SK-N-SH (cell line): ENCODE measurements at regions not wholly inside any gene's neighbourhood (a gene's known extent, or its start where the extent isn't known, plus 50 kb on each side); places are given as distances from the start of the nearest gene placed in this dataset.

Experiments used
- CTCF ChIA-PET: fragments of 300-600, 350-600 bp; formaldehyde crosslinking; extraction: SDS; loops from one replicate; lab custom pipeline; 2021; lab: Yijun Ruan, JAX
- POLR2A ChIA-PET: fragments of 350-600 bp; sonication (Branson Sonifier 250); formaldehyde crosslinking; extraction: SDS; loops from one replicate; lab custom pipeline; 2020; ENCODE audit warnings: antibody characterized with exemption, inconsistent platforms; lab: Yijun Ruan, JAX
- DNase-seq: peaks from one replicate; pipeline ENCODE4 v3.0.0; 2012
- H2AFZ ChIP-seq: fragments of 200-600 bp; sonication (generic); 2 replicates; pipeline ENCODE4 v1.8.1; 2016; ENCODE audit warnings: antibody characterized with exemption, mild to moderate bottlenecking, low read depth
- H3F3A ChIP-seq: fragments of 200-600 bp; sonication (generic); replicated peaks from 2 replicates; pipeline ENCODE3; 2016; ENCODE audit warnings: antibody characterized with exemption, mild to moderate bottlenecking; ENCODE audit not compliant: insufficient read depth
- H3K27ac ChIP-seq, 2 experiments: fragments of 200-500 bp in 1 of 2; fragments of 200-600 bp in 1 of 2; sonication (Bioruptor generic) in 1 of 2; sonication (generic), shearing (Covaris generic) in 1 of 2; 2 replicates each; pipeline versions ENCODE4 v1.5.1 to v1.6.1; 2014 to 2016; ENCODE audit warnings: low read depth in 2 of 2, inconsistent platforms in 1 of 2, low read length in 1 of 2, mild to moderate bottlenecking in 1 of 2, mixed read lengths in 1 of 2
- H3K27me3 ChIP-seq: fragments of 200-600 bp; sonication (generic), shearing (Covaris generic); 2 replicates; pipeline ENCODE4 v1.6.1; 2016; ENCODE audit warnings: mixed run types; ENCODE audit not compliant: insufficient read depth
- H3K36me3 ChIP-seq, 2 experiments: fragments of 200-500 bp in 1 of 2; fragments of 200-600 bp in 1 of 2; sonication (Bioruptor generic) in 1 of 2; sonication (generic) in 1 of 2; replicated peaks in 1 of 2; 2 replicates each; pipeline versions ENCODE3 to v1.5.1; 2014 to 2016; ENCODE audit warnings: low read length in 1 of 2, mild to moderate bottlenecking in 1 of 2; ENCODE audit not compliant: insufficient read depth in 2 of 2, control insufficient read depth in 1 of 2
- H3K4me1 ChIP-seq, 2 experiments: fragments of 200-500 bp in 1 of 2; fragments of 200-600 bp in 1 of 2; sonication (Bioruptor generic) in 1 of 2; sonication (generic), shearing (Covaris generic) in 1 of 2; 2 replicates each; pipeline versions ENCODE4 v1.5.1 to v1.6.1; 2014 to 2016; ENCODE audit warnings: low read depth in 1 of 2, low read length in 1 of 2, mixed run types in 1 of 2; ENCODE audit not compliant: insufficient read depth in 2 of 2, control insufficient read depth in 1 of 2
- H3K4me2 ChIP-seq: fragments of 200-600 bp; sonication (generic), shearing (Covaris generic); 2 replicates; pipeline ENCODE4 v1.6.1; 2017; ENCODE audit warnings: mixed run types
- H3K4me3 ChIP-seq, 2 experiments: fragments of 200-500 bp in 1 of 2; fragments of 200-600 bp in 1 of 2; sonication (Bioruptor generic) in 1 of 2; sonication (generic), shearing (Covaris generic) in 1 of 2; 2 replicates each; pipeline versions ENCODE4 v1.5.1 to v1.8.1; 2014 to 2016; ENCODE audit warnings: low read depth in 2 of 2, inconsistent platforms in 1 of 2, low read length in 1 of 2, mild to moderate bottlenecking in 1 of 2, mixed read lengths in 1 of 2, moderate library complexity in 1 of 2
- H3K79me2 ChIP-seq: fragments of 200-600 bp; sonication (generic); 2 replicates; pipeline ENCODE4 v1.8.1; 2017; ENCODE audit warnings: mild to moderate bottlenecking; ENCODE audit not compliant: insufficient read depth
- H3K9ac ChIP-seq: fragments of 200-600 bp; sonication (generic); 2 replicates; pipeline ENCODE4 v1.6.1; 2017; ENCODE audit warnings: mixed run types
- H3K9me2 ChIP-seq: fragments of 200-600 bp; sonication (generic); 2 replicates; pipeline ENCODE4 v1.6.1; 2017; ENCODE audit warnings: mixed run types
- H3K9me3 ChIP-seq: fragments of 200-600 bp; sonication (generic); 2 replicates; pipeline ENCODE4 v1.6.1; 2017; ENCODE audit warnings: mixed run types, mild to moderate bottlenecking, moderate library complexity
- H4K20me1 ChIP-seq: fragments of 200-600 bp; sonication (generic); 2 replicates; pipeline ENCODE4 v1.6.1; 2017; ENCODE audit warnings: mild to moderate bottlenecking, mixed run types; ENCODE audit not compliant: insufficient read depth
- CHD2 ChIP-seq: fragments of 150-350 bp; IDR thresholded peaks from 2 replicates; pipeline ENCODE4 v1.6.1; 2018; ENCODE audit warnings: low read length; ENCODE audit not compliant: partially characterized antibody
- CTCF ChIP-seq: fragments of 200-600 bp; sonication (generic); IDR thresholded peaks from 2 replicates; pipeline ENCODE4 v1.6.1; 2017; ENCODE audit warnings: antibody characterized with exemption, mild to moderate bottlenecking, moderate library complexity
- EP300 ChIP-seq, 2 experiments: IDR thresholded peaks; 2 replicates each; pipeline versions ENCODE4 v1.4.0 to v1.6.1; 2012; ENCODE audit warnings: borderline replicate concordance in 1 of 2, low read depth in 1 of 2, low read length in 1 of 2
- FOXJ3 ChIP-seq: sonication (generic); formaldehyde crosslinking; IDR thresholded peaks from 2 replicates; pipeline ENCODE4 v1.5.1; 2020; ENCODE audit warnings: mild to moderate bottlenecking, missing genetic modification reagents
- FOXM1 ChIP-seq: IDR thresholded peaks from 2 replicates; pipeline ENCODE4 v1.4.0; 2012; ENCODE audit warnings: low read depth, mild to moderate bottlenecking
- GATA2 ChIP-seq: sonication (generic); formaldehyde crosslinking; IDR thresholded peaks from 2 replicates; pipeline ENCODE4 v1.5.0; 2020; ENCODE audit warnings: mild to moderate bottlenecking, missing genetic modification reagents
- IRF3 ChIP-seq: fragments of 150-350 bp; IDR thresholded peaks from 2 replicates; pipeline ENCODE4 v1.6.1; 2016; ENCODE audit warnings: mild to moderate bottlenecking, low read depth, low read length
- JUND ChIP-seq: IDR thresholded peaks from 2 replicates; pipeline ENCODE4 v1.4.0; 2012
- MEF2A ChIP-seq: IDR thresholded peaks from 2 replicates; pipeline ENCODE4 v1.4.0; 2012; ENCODE audit warnings: low read depth, borderline replicate concordance
- MXI1 ChIP-seq: IDR thresholded peaks from 2 replicates; pipeline ENCODE4 v1.6.1; 2012; ENCODE audit warnings: mild to moderate bottlenecking, low read depth, low read length, improper control_type of control experiment
- NFIC ChIP-seq: IDR thresholded peaks from 2 replicates; pipeline ENCODE4 v1.4.0; 2012; ENCODE audit warnings: borderline replicate concordance
- NRF1 ChIP-seq: IDR thresholded peaks from 2 replicates; pipeline ENCODE4 v1.6.1; 2012; ENCODE audit warnings: low read depth, mild to moderate bottlenecking, low read length
- POLR2AphosphoS5 ChIP-seq: IDR thresholded peaks from 2 replicates; pipeline ENCODE4 v1.6.1; 2012; ENCODE audit warnings: low read depth, low read length
- RAD21 ChIP-seq: IDR thresholded peaks from 2 replicates; pipeline ENCODE4 v1.6.1; 2012; ENCODE audit warnings: mild to moderate bottlenecking, low read length
- RCOR1 ChIP-seq: fragments of 150-350 bp; IDR thresholded peaks from 2 replicates; pipeline ENCODE4 v1.6.1; 2017; ENCODE audit warnings: antibody characterized with exemption, low read length
- RFX5 ChIP-seq: IDR thresholded peaks from 2 replicates; pipeline ENCODE4 v1.6.1; 2012; ENCODE audit warnings: mild to moderate bottlenecking, improper control_type of control experiment, low read length
- TAF1 ChIP-seq: IDR thresholded peaks from 2 replicates; pipeline ENCODE4 v1.6.1; 2012; ENCODE audit warnings: low read depth, mild to moderate bottlenecking, low read length, moderate library complexity, borderline replicate concordance
- TCF12 ChIP-seq: IDR thresholded peaks from 2 replicates; pipeline ENCODE4 v1.4.0; 2012
- YY1 ChIP-seq: IDR thresholded peaks from 2 replicates; pipeline ENCODE4 v1.4.0; 2012; ENCODE audit warnings: low read depth, mild to moderate bottlenecking
- ZBTB33 ChIP-seq: IDR thresholded peaks from 2 replicates; pipeline ENCODE4 v1.4.0; 2012; ENCODE audit warnings: low read depth, borderline replicate concordance
- WGBS: methylation state at CpG from one replicate; pipeline ENCODE4 v1.1.6; 2017; ENCODE audit warnings: low lambda C conversion rate; 5-methylcytosine and 5-hydroxymethylcytosine counted together
- TF ChIP-seq, protein P1 (sequence below): IDR thresholded peaks from 2 replicates; pipeline ENCODE4 v1.6.1; 2012; ENCODE audit warnings: mild to moderate bottlenecking, low read depth, low read length, moderate library complexity
- TF ChIP-seq, protein P2 (sequence below): IDR thresholded peaks from 2 replicates; pipeline ENCODE4; 2012

DNA sequence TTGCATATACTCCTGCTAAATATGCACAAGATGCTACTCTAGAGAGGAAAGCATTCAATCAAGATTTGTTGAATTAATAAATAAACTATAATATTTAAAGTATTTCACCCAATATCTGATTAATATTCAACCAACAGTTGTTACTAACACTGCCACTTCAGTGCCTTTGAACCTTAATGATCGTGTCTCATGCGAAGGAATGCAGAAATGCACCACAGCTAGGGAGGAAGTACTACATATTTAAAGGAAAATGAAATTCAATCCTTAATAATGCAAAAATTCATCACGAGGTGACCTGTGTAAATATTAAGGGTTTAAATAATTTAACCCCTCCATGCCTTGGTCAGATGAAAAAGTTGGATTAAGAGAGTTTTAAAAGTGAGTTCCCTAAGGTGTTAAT, 114.2 kb upstream of the DAZL start (continued):
- TF ChIP-seq CTCF (no peak), JUND (no peak), NFIC (no peak), TAF1 (no peak)

GRCh38 chr3:16720367-16720940, 115.2 kb upstream of the DAZL start:
- no peaks in the 10 kb centered on the region for H3K36me3 ChIP-seq
- no peak overlapping the region for H3K27ac ChIP-seq
- no peak overlapping the region for H2AFZ ChIP-seq
- no peak overlapping the region for H3K4me2 ChIP-seq
- ChIA-PET CTCF (interaction anchor here (1.1 kb wide), 1 partner anchor 10 kb away, joined by 3 read pairs; no protein-coding TSS in a partner anchor), POLR2A (no interaction called here)
- no peak overlapping the region for H3K4me3 ChIP-seq
- H3K9ac ChIP-seq, result no peak overlapping the region
- no peaks in the 10 kb centered on the region for H3F3A ChIP-seq
- no peaks in the 10 kb centered on the region for H3K27me3 ChIP-seq
- no peaks in the 10 kb centered on the region for H3K9me3 ChIP-seq
- WGBS, result 33% methylated on average over 3 of the region's 3 CpGs
- H3K9me2 ChIP-seq, result no peaks in the 10 kb centered on the region
- no peaks in the 10 kb centered on the region for H4K20me1 ChIP-seq
- H3K79me2 ChIP-seq, result no peaks in the 10 kb centered on the region
- no peak for DNase-seq
- TF ChIP-seq POLR2AphosphoS5 (no peak), RCOR1 (no peak), TCF12 (no peak), ZBTB33 (no peak), IRF3 (no peak), RFX5 (no peak), NRF1 (no peak), MXI1 (no peak), MEF2A (no peak), FOXJ3 (CRISPR knock-in tag) (no peak), CHD2 (no peak), JUND (no peak), EP300 (IDR thresholded peaks at IDR 0.05; ENCODE audit: borderline replicate concordance in 1 of 2, low read depth in 1 of 2, low read length in 1 of 2) (no peak), FOXM1 (no peak), GATA2 (CRISPR knock-in tag) (no peak), YY1 (no peak), RAD21 (no peak)
- TF ChIP-seq, protein P1, sequence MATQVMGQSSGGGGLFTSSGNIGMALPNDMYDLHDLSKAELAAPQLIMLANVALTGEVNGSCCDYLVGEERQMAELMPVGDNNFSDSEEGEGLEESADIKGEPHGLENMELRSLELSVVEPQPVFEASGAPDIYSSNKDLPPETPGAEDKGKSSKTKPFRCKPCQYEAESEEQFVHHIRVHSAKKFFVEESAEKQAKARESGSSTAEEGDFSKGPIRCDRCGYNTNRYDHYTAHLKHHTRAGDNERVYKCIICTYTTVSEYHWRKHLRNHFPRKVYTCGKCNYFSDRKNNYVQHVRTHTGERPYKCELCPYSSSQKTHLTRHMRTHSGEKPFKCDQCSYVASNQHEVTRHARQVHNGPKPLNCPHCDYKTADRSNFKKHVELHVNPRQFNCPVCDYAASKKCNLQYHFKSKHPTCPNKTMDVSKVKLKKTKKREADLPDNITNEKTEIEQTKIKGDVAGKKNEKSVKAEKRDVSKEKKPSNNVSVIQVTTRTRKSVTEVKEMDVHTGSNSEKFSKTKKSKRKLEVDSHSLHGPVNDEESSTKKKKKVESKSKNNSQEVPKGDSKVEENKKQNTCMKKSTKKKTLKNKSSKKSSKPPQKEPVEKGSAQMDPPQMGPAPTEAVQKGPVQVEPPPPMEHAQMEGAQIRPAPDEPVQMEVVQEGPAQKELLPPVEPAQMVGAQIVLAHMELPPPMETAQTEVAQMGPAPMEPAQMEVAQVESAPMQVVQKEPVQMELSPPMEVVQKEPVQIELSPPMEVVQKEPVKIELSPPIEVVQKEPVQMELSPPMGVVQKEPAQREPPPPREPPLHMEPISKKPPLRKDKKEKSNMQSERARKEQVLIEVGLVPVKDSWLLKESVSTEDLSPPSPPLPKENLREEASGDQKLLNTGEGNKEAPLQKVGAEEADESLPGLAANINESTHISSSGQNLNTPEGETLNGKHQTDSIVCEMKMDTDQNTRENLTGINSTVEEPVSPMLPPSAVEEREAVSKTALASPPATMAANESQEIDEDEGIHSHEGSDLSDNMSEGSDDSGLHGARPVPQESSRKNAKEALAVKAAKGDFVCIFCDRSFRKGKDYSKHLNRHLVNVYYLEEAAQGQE, result no peak
- TF ChIP-seq, protein P2, sequence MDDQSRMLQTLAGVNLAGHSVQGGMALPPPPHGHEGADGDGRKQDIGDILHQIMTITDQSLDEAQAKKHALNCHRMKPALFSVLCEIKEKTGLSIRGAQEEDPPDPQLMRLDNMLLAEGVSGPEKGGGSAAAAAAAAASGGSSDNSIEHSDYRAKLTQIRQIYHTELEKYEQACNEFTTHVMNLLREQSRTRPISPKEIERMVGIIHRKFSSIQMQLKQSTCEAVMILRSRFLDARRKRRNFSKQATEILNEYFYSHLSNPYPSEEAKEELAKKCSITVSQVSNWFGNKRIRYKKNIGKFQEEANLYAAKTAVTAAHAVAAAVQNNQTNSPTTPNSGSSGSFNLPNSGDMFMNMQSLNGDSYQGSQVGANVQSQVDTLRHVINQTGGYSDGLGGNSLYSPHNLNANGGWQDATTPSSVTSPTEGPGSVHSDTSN, result no peak
- TF ChIP-seq, all 33 proteins: peak for 0
- H3K4me1 ChIP-seq, result no peaks in the 10 kb centered on the region
